ENCODE measurements at regions not wholly inside any gene's neighbourhood (a gene's known extent, or its start where the extent isn't known, plus 50 kb on each side); places are given as distances from the start of the nearest gene placed in this dataset.

- TF ChIP-seq EZH2 (IDR thresholded peaks at IDR 0.05; ENCODE audit: borderline replicate concordance, low read depth, low read length, severe bottlenecking) = no peak
- TF ChIP-seq CTCF (IDR thresholded peaks at IDR 0.05; ENCODE audit: borderline replicate concordance, extremely low read depth, low read length, poor library complexity, severe bottlenecking) = no peak
Measured at GRCh38 chr22:22996511-22997261, 73.6 kb upstream of the GNAZ start.

All from DND-41 (cell line).